ENCODE measurements at regions not wholly inside any gene's neighbourhood (a gene's known extent, or its start where the extent isn't known, plus 50 kb on each side); places are given as distances from the start of the nearest gene placed in this dataset.
A peak's percentile ranks its signal among the peaks of the same experiment; 100 is the strongest.
"Not testable (repeated sequence)": the region's sequence is repeated elsewhere in the genome, so short reads cannot be mapped to it uniquely, and the experiment has no call there.

DNA sequence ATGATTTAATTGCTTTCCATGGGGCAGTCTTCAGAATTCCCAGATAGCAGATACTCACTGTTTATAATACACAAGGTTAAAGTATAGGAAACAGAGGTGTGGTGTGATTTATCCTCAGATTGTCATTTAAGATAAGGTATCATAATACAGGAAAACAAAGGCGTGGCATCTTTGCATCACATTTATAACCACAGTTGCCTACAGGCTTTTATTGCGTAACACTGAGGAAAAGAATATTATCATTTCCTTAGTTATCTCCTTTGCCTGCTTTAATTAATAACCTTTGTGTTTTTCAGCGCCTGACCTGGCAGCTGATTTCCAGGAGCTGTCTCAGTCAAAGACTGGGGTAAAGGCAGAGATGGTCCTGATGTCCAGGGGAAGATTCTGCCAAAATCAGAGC lies 68.8 kb downstream of the SSX7 start:
- no peak for DNase-seq

DNA sequence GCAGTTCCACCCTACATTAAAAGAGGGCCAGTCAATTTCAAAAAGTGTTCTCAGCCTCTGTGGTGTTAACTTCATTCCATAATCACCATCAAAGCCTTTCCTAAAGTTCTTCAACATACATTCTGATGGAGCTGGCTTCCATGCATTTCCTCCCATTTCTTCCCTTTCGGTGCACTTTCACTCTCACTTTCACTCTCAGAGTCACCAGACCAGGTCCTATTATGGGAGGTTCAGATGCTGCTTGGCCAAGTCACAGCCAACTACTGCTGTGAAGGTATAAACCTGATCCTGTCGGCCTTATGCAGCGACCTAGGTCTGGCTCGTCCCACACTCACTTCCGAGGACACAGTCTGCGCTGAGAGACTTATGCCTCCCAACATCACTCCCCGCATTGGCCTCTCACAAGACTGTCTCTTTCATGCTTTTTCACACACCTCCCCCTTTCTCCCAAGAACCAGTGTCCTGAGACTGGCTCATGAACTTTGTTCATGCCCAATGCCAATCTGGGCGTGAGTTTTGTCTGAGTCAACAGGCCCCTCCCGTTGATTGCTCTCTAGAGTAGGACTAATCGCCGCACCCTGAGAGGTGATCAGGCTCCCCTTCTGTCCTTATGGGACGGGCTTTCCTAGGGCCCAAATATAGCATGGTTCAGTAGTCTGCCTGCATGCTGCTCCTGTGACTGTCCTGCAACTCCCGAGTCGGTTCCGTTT lies 60.8 kb upstream of the XAGE1B start:
- no peak for DNase-seq

DNA sequence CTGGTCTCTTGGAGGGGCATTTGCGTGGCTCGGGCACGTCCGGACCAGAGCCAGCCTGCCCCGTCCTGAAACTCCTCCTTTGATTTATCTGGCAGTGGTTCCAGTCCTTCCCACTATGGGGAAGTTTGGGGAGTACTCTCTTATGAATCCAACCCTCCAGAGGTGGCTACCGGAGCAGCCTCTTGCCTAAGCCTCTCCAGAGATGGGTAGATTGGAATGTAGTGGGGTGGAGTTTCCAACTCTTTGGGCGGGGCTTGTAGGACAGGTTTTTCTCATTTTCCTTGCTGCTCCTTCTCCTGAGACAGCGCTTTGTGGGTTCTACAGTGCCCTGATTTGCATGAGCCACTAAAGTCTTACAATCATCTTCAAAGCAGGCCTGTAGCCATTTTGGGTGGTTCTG lies 60.1 kb upstream of the XAGE1B start:
- no peak for DNase-seq

DNA sequence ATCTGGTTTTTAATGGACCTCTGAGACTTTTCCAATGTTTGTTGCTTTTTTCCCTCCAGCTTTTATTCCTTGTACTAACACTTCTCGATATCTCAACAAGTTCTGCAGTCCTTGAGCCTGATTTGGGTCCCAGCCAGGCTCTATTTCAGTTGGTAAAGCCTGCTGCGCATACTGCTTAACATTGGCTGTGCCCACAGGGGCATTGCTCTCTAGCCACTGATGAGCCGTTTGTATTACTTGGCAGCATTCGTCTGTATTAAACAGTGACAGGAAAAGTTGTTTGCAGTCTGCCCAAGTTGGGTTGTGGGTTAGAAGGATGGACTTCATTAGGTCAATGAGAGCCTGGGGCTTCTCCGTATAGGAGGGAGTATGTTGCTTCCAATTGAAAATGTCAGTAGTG lies 59.6 kb upstream of the XAGE1B start:
- no peak for DNase-seq

GRCh38 chrX:52574416-52575275 lies 57.8 kb upstream of the XAGE1B start:
- DNase-seq = peak; percentile 19

DNA sequence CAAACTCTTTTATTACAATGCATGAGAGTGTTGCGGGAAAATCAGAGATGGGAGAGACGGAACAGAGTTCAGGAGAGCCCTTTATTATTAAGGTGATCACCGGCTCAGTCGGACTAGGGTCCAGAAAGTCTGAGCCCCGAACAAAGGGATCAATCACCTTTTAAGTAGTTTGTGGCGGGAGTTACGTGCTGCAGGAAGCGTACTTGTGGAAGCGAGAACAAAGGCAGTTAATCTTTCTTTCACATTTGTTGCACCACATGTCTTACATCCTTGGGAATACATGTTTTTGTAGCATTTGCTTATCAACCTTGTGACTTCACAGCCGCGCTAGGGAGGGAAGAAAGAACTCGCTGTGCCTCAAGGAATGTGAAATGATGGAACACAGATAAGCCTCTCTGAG lies 51.3 kb upstream of the XAGE1B start:
- not testable (repeated sequence) for DNase-seq

Measured in activated CD8-positive, alpha-beta memory T cell treated with anti-CD3 and anti-CD28 coated beads, Interleukin-2, amount 50 U/mL, for 4 hours (primary cell).